Loucy (cell line): ENCODE measurements at regions not wholly inside any gene's neighbourhood (a gene's known extent, or its start where the extent isn't known, plus 50 kb on each side); places are given as distances from the start of the nearest gene placed in this dataset.

Experiments
- EZH2phosphoT487 ChIP-seq: fragments of 200-600 bp; IDR thresholded peaks from 2 replicates; pipeline ENCODE4 v1.6.1; 2018; ENCODE audit warnings: antibody characterized with exemption, mild to moderate bottlenecking, moderate library complexity, borderline replicate concordance
- TF ChIP-seq, protein P1 (sequence below): fragments of 200-600 bp; sonication (generic); conservative IDR thresholded peaks from 2 replicates; pipeline ENCODE4 v1.5.1; 2014; ENCODE audit warnings: mild to moderate bottlenecking, antibody characterized with exemption, low read length

- TF ChIP-seq, protein P1, sequence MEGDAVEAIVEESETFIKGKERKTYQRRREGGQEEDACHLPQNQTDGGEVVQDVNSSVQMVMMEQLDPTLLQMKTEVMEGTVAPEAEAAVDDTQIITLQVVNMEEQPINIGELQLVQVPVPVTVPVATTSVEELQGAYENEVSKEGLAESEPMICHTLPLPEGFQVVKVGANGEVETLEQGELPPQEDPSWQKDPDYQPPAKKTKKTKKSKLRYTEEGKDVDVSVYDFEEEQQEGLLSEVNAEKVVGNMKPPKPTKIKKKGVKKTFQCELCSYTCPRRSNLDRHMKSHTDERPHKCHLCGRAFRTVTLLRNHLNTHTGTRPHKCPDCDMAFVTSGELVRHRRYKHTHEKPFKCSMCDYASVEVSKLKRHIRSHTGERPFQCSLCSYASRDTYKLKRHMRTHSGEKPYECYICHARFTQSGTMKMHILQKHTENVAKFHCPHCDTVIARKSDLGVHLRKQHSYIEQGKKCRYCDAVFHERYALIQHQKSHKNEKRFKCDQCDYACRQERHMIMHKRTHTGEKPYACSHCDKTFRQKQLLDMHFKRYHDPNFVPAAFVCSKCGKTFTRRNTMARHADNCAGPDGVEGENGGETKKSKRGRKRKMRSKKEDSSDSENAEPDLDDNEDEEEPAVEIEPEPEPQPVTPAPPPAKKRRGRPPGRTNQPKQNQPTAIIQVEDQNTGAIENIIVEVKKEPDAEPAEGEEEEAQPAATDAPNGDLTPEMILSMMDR = no peak
- TF ChIP-seq EZH2phosphoT487 = no peak
Measured at GRCh38 chr12:83225806-83226205, 539.1 kb downstream of the TMTC2 start.
